ENCODE measurements at regions not wholly inside any gene's neighbourhood (a gene's known extent, or its start where the extent isn't known, plus 50 kb on each side); places are given as distances from the start of the nearest gene placed in this dataset.

GRCh38 chr10:8349610-8350249 is 295.2 kb downstream of the GATA3 start:
- Histone ChIP-seq H2AFZ (ENCODE audit: low read depth, low read length, severe bottlenecking) (no peak overlapping the region), H3K9ac (ENCODE audit: low read length) (no peak overlapping the region), H3K79me2 (ENCODE audit: insufficient read depth, low read length) (no peaks in the 10 kb centered on the region), H3F3A (ENCODE audit: insufficient read depth) (no peaks in the 10 kb centered on the region), H3K27me3 (ENCODE audit: low read length) (no peaks in the 10 kb centered on the region), H3K4me2 (ENCODE audit: low read depth, low read length, poor library complexity, severe bottlenecking) (no peak overlapping the region), H3K27ac (ENCODE audit: low read depth, low read length) (no peak overlapping the region), H3K9me3 (ENCODE audit: insufficient read depth, low read length) (no peaks in the 10 kb centered on the region), H3K9me2 (replicated peaks; ENCODE audit: insufficient read depth, low read length) (no peaks in the 10 kb centered on the region), H4K20me1 (ENCODE audit: low read depth, low read length) (no peaks in the 10 kb centered on the region), H3K36me3 (ENCODE audit: low read length) (no peaks in the 10 kb centered on the region), H3K4me3 (ENCODE audit: insufficient read depth, low read length, poor library complexity, severe bottlenecking) (no peak overlapping the region)
- TF ChIP-seq EZH2phosphoT487 (conservative IDR thresholded peaks at IDR 0.05; ENCODE audit: low read length) = no peak
- TF ChIP-seq CTCF (IDR thresholded peaks at IDR 0.05; ENCODE audit: insufficient read depth, low read length, poor library complexity, severe bottlenecking) = no peak

DNA sequence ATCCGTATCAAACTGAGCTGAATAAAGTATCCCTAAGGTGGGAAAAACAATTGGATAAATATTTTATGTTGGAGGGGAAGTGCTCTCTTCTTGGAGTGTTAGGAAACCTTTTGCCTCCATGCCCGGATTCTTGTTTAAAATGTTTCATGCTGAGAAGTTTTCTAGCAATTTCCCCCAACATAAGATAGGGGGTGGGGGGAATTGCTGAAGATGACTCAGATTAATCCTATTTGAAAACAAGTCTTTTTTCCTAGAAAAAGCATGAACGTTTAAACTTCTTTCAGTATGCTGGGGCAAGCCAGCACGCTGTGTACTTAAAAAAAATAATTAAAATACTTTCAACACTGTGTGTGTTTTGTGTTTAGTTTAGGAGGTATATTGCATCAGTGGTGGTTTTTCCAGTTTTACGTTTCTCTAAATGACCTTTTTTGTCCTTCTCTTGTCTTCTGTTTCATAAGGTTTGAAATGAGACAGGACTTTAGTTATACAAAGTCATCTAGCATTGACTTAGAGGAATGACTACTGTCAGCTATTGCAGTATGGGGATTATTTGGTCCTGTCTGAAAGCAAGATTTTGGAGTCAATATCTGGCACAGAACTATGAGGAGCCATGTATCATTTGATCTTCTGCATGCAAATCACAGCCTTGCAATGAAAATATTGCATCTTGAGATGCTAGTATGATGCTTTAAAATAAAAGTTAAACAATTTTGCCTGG is 295.9 kb downstream of the GATA3 start:
- Histone ChIP-seq H4K20me1 (ENCODE audit: low read depth, low read length) (no peaks in the 10 kb centered on the region), H2AFZ (ENCODE audit: low read depth, low read length, severe bottlenecking) (no peak overlapping the region), H3K79me2 (ENCODE audit: insufficient read depth, low read length) (no peaks in the 10 kb centered on the region), H3K4me3 (ENCODE audit: insufficient read depth, low read length, poor library complexity, severe bottlenecking) (no peak overlapping the region), H3K4me2 (ENCODE audit: low read depth, low read length, poor library complexity, severe bottlenecking) (no peak overlapping the region), H3K27me3 (ENCODE audit: low read length) (no peaks in the 10 kb centered on the region), H3K36me3 (ENCODE audit: low read length) (no peaks in the 10 kb centered on the region), H3K27ac (ENCODE audit: low read depth, low read length) (no peak overlapping the region), H3F3A (ENCODE audit: insufficient read depth) (no peaks in the 10 kb centered on the region), H3K9me2 (replicated peaks; ENCODE audit: insufficient read depth, low read length) (no peaks in the 10 kb centered on the region), H3K9me3 (ENCODE audit: insufficient read depth, low read length) (no peaks in the 10 kb centered on the region), H3K9ac (ENCODE audit: low read length) (no peak overlapping the region)
- no peak for TF ChIP-seq EZH2phosphoT487 (conservative IDR thresholded peaks at IDR 0.05; ENCODE audit: low read length)
- TF ChIP-seq CTCF (IDR thresholded peaks at IDR 0.05; ENCODE audit: insufficient read depth, low read length, poor library complexity, severe bottlenecking) = no peak

GRCh38 chr10:8352171-8353075 is 297.9 kb downstream of the GATA3 start:
- Histone ChIP-seq H2AFZ (ENCODE audit: low read depth, low read length, severe bottlenecking) (no peak overlapping the region), H3K36me3 (ENCODE audit: low read length) (no peaks in the 10 kb centered on the region), H3F3A (ENCODE audit: insufficient read depth) (no peaks in the 10 kb centered on the region), H3K9ac (ENCODE audit: low read length) (no peak overlapping the region), H4K20me1 (ENCODE audit: low read depth, low read length) (no peaks in the 10 kb centered on the region), H3K27me3 (ENCODE audit: low read length) (no peaks in the 10 kb centered on the region), H3K79me2 (ENCODE audit: insufficient read depth, low read length) (no peaks in the 10 kb centered on the region), H3K9me3 (ENCODE audit: insufficient read depth, low read length) (no peaks in the 10 kb centered on the region), H3K4me3 (ENCODE audit: insufficient read depth, low read length, poor library complexity, severe bottlenecking) (no peak overlapping the region), H3K27ac (ENCODE audit: low read depth, low read length) (no peak overlapping the region), H3K4me2 (ENCODE audit: low read depth, low read length, poor library complexity, severe bottlenecking) (no peak overlapping the region), H3K9me2 (replicated peaks; ENCODE audit: insufficient read depth, low read length) (no peaks in the 10 kb centered on the region)
- no peak for TF ChIP-seq EZH2phosphoT487 (conservative IDR thresholded peaks at IDR 0.05; ENCODE audit: low read length)
